Heart right ventricle (tissue), 16 donors: ENCODE measurements at regions not wholly inside any gene's neighbourhood (a gene's known extent, or its start where the extent isn't known, plus 50 kb on each side); places are given as distances from the start of the nearest gene placed in this dataset.

Source experiments
- ATAC-seq, 8 donors: fragments of 200-7000 bp; cut with Tn5 transposase; one replicate each; pipeline ENCODE4 v1.9.1; 2020; ENCODE audit warnings: mild to moderate bottlenecking in 8 of 8, moderate library complexity in 8 of 8, moderate number of reproducible peaks in 1 of 8
- DNase-seq, 2 donors: peaks; one replicate each; pipeline ENCODE4 v3.0.0-alpha.2; 2020
- H3K27ac ChIP-seq, 10 donors: fragments of 200-600 bp; sonication (generic) in 2 of 10; one replicate each; pipeline versions ENCODE4 v1.5.0 to v1.8.0; 2020 to 2022; ENCODE audit warnings: mild to moderate bottlenecking in 3 of 10
- H3K27me3 ChIP-seq, 7 donors: fragments of 200-600 bp; one replicate each; pipeline ENCODE4 v1.8.0; 2021 to 2022; ENCODE audit warnings: mild to moderate bottlenecking in 2 of 7
- H3K36me3 ChIP-seq, 9 donors: fragments of 200-600 bp; sonication (generic) in 1 of 9; one replicate each; pipeline versions ENCODE4 v1.5.0 to v1.8.0; 2020 to 2022; ENCODE audit warnings: mild to moderate bottlenecking in 2 of 9
- H3K4me1 ChIP-seq, 9 donors: fragments of 200-600 bp; sonication (generic) in 1 of 9; one replicate each; pipeline versions ENCODE4 v1.5.0 to v1.8.0; 2020 to 2022; ENCODE audit warnings: mild to moderate bottlenecking in 4 of 9
- H3K4me3 ChIP-seq, 10 donors: fragments of 200-600 bp; sonication (generic) in 2 of 10; one replicate each; pipeline versions ENCODE4 v1.5.0 to v1.8.0; 2020 to 2022; ENCODE audit warnings: mild to moderate bottlenecking in 7 of 10, moderate library complexity in 2 of 10
- H3K9me3 ChIP-seq, 11 donors: fragments of 200-600 bp in 10 of 11; sonication (generic) in 2 of 11; one replicate each; pipeline versions ENCODE4 v1.5.0 to v1.8.0; 2013 to 2022; ENCODE audit warnings: mild to moderate bottlenecking in 2 of 11, control low read depth in 1 of 11, moderate library complexity in 1 of 11
- CTCF ChIP-seq, 9 donors: fragments of 200-600 bp; sonication (generic) in 2 of 9; IDR thresholded peaks; one replicate each; pipeline versions ENCODE4 v1.5.0 to v1.8.0; 2021 to 2022; ENCODE audit warnings: antibody characterized with exemption in 9 of 9, mild to moderate bottlenecking in 5 of 9, moderate library complexity in 1 of 9
- WGBS, 2 donors: extraction: QIAGEN DNeasy Blood & Tissue Kit; methylation state at CpG; one replicate each; pipeline ENCODE4 v1.1.7; 2013; ENCODE audit warnings: inconsistent platforms in 1 of 2; 5-methylcytosine and 5-hydroxymethylcytosine counted together
- intact Hi-C, 10 donors: fragments of 100-400 bp; cut with DNase I; formaldehyde crosslinking; loops; one replicate each; pipeline versions ENCODE4 v1.11.1 to v1.14.2; 2022
- donor health status: Arrhythmogenic right ventricular cardiomyopathy.
- donor health status: ischemic (EF 13 %, LVEDD 7.1; RV severe dilation, severe dysfunction).
- donor health status: healthy with polysubstance abuse.
- donor health status: DM: no; HTN: yes; CAD: no.
- donor health status: DM: no; HTN: no; CAD: no.
- donor health status: ischemic (EF 25% LVEDD 6.9; RV normal size, moderate dysfunction).
- donor health status: ischemic (EF 25% LVEDD 5.7; RV mildly dilated, moderate dysfunction).
- donor health status: healthy.
- donor health status: DM: yes; HTN: yes; CAD: no.
- donor health status: Ischemic cardiomyopathy.
- donor health status: ischemic (EF 35%, LVEDD 5.7; RV mildly dilated, moderate dysfunction).
- donor health status: nonischemic (EF 11% LVEDD 7.7; RV severe dilation, severe dysfunction).
- donor health status: DM: yes; HTN: yes; CAD: no.
- donor health status: PGD.
- donor health status: ischemic (EF 29% LVEDD 5.4; RV normal size, mild dysfunction).
- donor health status: nonischemic (EF 23%, LVEDD 6.1; RV moderate dilation, normal function).

DNA sequence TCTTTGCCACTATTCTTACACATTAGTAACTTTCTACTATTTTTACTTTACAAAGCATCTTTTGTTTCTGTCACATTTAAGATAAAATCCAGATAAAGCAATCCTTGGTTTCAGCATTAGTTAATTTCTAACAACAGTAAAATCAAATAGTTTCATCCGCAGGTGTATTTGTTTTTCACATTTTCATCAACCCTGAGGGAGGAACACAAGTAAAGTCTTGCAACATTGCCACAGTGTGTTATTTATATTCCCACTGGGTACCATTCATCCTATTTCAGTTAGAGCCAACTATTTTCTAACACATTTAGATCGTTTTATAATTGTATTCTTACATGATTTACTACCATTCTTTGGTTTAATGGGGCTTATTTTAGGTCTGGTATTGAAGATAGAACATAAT is 908.7 kb upstream of the CITED2 start:
- H3K9me3 ChIP-seq = no peaks in the 10 kb centered on the region
- no peak overlapping the region for H3K4me3 ChIP-seq
- no peaks in the 10 kb centered on the region for H3K36me3 ChIP-seq
- no peaks in the 10 kb centered on the region for H3K27me3 ChIP-seq
- peaks cover 0 to 17% (median 7%) of the 10 kb centered on the region in 9 donors for H3K4me1 ChIP-seq
- 71 to 76% methylated on average over 2 of the region's 2 CpGs for WGBS, 2 donors
- intact Hi-C loops = no loop called here
- ATAC-seq (no peak), DNase-seq (no peak)
- TF ChIP-seq CTCF (IDR thresholded peaks at IDR 0.05) = no peak
- no peak overlapping the region for H3K27ac ChIP-seq

- Histone ChIP-seq H3K4me3 (no peak overlapping the region), H3K27me3 (no peaks in the 10 kb centered on the region), H3K36me3 (no peaks in the 10 kb centered on the region), H3K27ac (no peak overlapping the region), H3K9me3 (no peaks in the 10 kb centered on the region), H3K4me1 (peaks cover 0 to 17% (median 7%) of the 10 kb centered on the region in 9 donors)
- intact Hi-C loops = no loop called here
- TF ChIP-seq CTCF (IDR thresholded peaks at IDR 0.05) = no peak
- DNase-seq = no peak
- 93 to 100% methylated on average over 1 of the region's 1 CpG for WGBS, 2 donors
- no peak for ATAC-seq
These were observed 907.3 kb upstream of the CITED2 start for GRCh38 chr6:140281767-140282166.

DNA sequence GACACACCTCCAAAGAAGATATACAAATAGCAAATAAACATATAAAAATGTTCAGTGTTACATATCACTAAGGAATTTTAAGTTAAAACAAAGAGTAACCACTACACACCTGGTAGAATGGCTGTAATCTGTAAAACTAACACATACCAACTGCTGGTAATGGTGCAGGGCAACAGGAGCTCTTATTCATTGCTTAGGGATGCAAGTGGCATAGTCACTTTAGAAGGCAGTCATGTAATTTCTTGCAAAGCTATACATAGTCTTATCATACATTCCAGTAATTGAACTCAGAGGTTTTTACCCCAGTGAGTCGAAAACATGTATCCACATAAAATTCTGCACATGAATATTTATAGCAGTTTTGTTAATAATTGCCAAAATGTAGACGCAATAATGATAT is 906.8 kb upstream of the CITED2 start:
- 94 to 97% methylated on average over 2 of the region's 2 CpGs for WGBS, 2 donors
- Histone ChIP-seq H3K4me1 (peaks cover 0 to 17% (median 7%) of the 10 kb centered on the region in 9 donors), H3K4me3 (no peak overlapping the region), H3K9me3 (no peaks in the 10 kb centered on the region), H3K36me3 (no peaks in the 10 kb centered on the region), H3K27ac (no peak overlapping the region), H3K27me3 (no peaks in the 10 kb centered on the region)
- ATAC-seq = no peak
- intact Hi-C loops = no loop called here
- no peak for DNase-seq
- no peak for TF ChIP-seq CTCF (IDR thresholded peaks at IDR 0.05)

DNA sequence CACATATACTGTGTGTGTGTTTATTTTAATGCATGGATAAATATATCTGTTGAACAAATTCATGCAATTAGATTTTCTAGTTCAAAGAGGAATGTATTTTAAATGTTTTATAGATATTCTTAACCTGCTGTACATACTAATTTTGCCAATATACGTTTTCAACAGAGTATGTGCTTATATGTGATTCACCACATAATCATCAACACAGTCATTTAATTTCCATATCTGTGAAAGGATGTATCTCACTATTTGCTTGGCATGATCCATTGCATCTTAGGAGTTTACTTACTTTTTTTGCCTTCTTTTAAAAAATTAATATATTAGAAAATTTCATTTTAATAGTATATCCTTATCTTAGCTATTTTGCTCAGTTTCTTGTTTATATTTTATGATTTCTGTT is 902.3 kb upstream of the CITED2 start:
- H3K27ac ChIP-seq = no peak overlapping the region
- H3K4me3 ChIP-seq = no peak overlapping the region
- H3K27me3 ChIP-seq = no peaks in the 10 kb centered on the region
- no peaks in the 10 kb centered on the region for H3K9me3 ChIP-seq
- intact Hi-C loops = no loop called here
- peaks cover 0 to 8% (median 4%) of the 10 kb centered on the region in 9 donors for H3K4me1 ChIP-seq
- WGBS, 2 donors = 90 to 92% methylated on average over 1 of the region's 1 CpG
- no peaks in the 10 kb centered on the region for H3K36me3 ChIP-seq
- no peak for ATAC-seq
- no peak for DNase-seq
- no peak for TF ChIP-seq CTCF (IDR thresholded peaks at IDR 0.05)

DNA sequence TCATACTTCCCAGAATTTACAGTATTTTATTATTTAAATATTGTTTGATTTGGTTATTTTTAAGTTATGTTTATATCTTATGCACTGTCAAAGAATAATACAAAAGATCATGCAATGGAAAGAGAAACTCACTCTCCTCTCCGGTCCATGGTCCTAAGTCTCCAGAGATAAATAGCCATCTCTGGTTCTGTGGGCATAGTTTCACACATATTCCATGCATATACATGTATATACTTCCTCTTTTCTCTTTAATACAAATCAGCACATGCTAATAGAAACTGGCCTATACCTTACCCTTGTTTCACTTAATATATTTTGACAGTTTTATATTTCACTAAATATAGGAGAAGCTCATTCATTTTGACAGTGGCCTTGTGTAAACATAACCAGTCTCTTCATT is 901.7 kb upstream of the CITED2 start:
- no peak for DNase-seq
- Histone ChIP-seq H3K4me1 (peaks cover 0 to 12% (median 8%) of the 10 kb centered on the region in 9 donors), H3K4me3 (no peak overlapping the region), H3K36me3 (no peaks in the 10 kb centered on the region), H3K27me3 (no peaks in the 10 kb centered on the region), H3K9me3 (no peaks in the 10 kb centered on the region), H3K27ac (no peak overlapping the region)
- 93 to 100% methylated on average over 1 of the region's 1 CpG for WGBS, 2 donors
- no peak for ATAC-seq
- no peak for TF ChIP-seq CTCF (IDR thresholded peaks at IDR 0.05)
- intact Hi-C loops = no loop called here
